Spleen (tissue), 11 donors: ENCODE measurements at regions not wholly inside any gene's neighbourhood (a gene's known extent, or its start where the extent isn't known, plus 50 kb on each side); places are given as distances from the start of the nearest gene placed in this dataset.

Experiments
- DNase-seq: peaks from one replicate; pipeline ENCODE4 v3.0.0-alpha.2; 2020
- H3K27ac ChIP-seq, 8 donors: fragments of 200-600 bp; sonication (generic) in 7 of 8; 1 replicate in 4 of 8; 2 replicates in 4 of 8; pipeline versions ENCODE4 v1.5.0 to v1.8.0; 2016 to 2021; ENCODE audit warnings: inconsistent platforms in 4 of 8, mild to moderate bottlenecking in 4 of 8, moderate library complexity in 1 of 8
- H3K27me3 ChIP-seq, 7 donors: fragments of 200-600 bp; sonication (generic) in 6 of 7; replicated peaks in 1 of 7; 1 replicate in 4 of 7; 2 replicates in 3 of 7; pipeline versions ENCODE4 v1.5.0 to v1.8.0; 2016 to 2021; ENCODE audit warnings: inconsistent platforms in 3 of 7, mild to moderate bottlenecking in 1 of 7
- H3K36me3 ChIP-seq, 6 donors: fragments of 200-600 bp; sonication (generic) in 5 of 6; 1 replicate in 4 of 6; 2 replicates in 2 of 6; pipeline versions ENCODE4 v1.5.0 to v1.8.0; 2016 to 2021; ENCODE audit warnings: inconsistent platforms in 2 of 6
- H3K4me1 ChIP-seq, 6 donors: fragments of 200-600 bp; sonication (generic) in 5 of 6; 1 replicate in 3 of 6; 2 replicates in 3 of 6; pipeline versions ENCODE4 v1.5.0 to v1.8.0; 2016 to 2021; ENCODE audit warnings: inconsistent platforms in 3 of 6
- H3K4me3 ChIP-seq, 8 donors: fragments of 200-600 bp; sonication (generic) in 7 of 8; 1 replicate in 4 of 8; 2 replicates in 4 of 8; pipeline versions ENCODE4 v1.5.0 to v1.8.0; 2016 to 2021; ENCODE audit warnings: inconsistent platforms in 4 of 8, mild to moderate bottlenecking in 4 of 8, moderate library complexity in 2 of 8
- H3K9me3 ChIP-seq, 8 donors: fragments of 200-600 bp; sonication (generic) in 7 of 8; 1 replicate in 4 of 8; 2 replicates in 4 of 8; pipeline versions ENCODE4 v1.5.0 to v1.8.0; 2016 to 2021; ENCODE audit warnings: inconsistent platforms in 4 of 8
- POLR2A ChIP-seq, 3 donors: fragments of 450-650 bp; IDR thresholded peaks; one replicate each; pipeline ENCODE4 v1.5.1; 2017; ENCODE audit warnings: antibody characterized with exemption in 3 of 3, mild to moderate bottlenecking in 1 of 3
- POLR2AphosphoS5 ChIP-seq, 3 donors: sonication (generic); formaldehyde crosslinking; IDR thresholded peaks; one replicate each; pipeline ENCODE4 v1.5.1; 2017; ENCODE audit warnings: antibody characterized with exemption in 3 of 3
- WGBS, 5 donors: extraction: QIAGEN DNeasy Blood & Tissue Kit in 3 of 5; methylation state at CpG; one replicate each; pipeline versions ENCODE4 v1.1.5 to v1.1.7; 2013 to 2018; 5-methylcytosine and 5-hydroxymethylcytosine counted together
- intact Hi-C: fragments of 100-400 bp; cut with DNase I; formaldehyde crosslinking; loops from one replicate; pipeline ENCODE4 v1.15.0; 2023; ENCODE audit warnings: low total_unique reads
- TF ChIP-seq, protein P1 (sequence below), 11 experiments: fragments of 200-600 bp in 7 of 11; fragments of 450-650 bp in 4 of 11; sonication (generic) in 4 of 11; IDR thresholded peaks in 8 of 11; conservative IDR thresholded peaks in 3 of 11; 1 replicate in 7 of 11; 2 replicates in 4 of 11; pipeline versions ENCODE4 v1.4.0 to v1.8.0; 2016 to 2021; ENCODE audit warnings: antibody characterized with exemption in 11 of 11, inconsistent platforms in 4 of 11, mild to moderate bottlenecking in 1 of 11
- donor health status: healthy with polysubstance abuse.
- donor health status: DM: no; HTN: no; CAD: no; lungs with moderate emphysema.
- donor health status: DM: no; HTN: no; CAD: no.
- donor health status: Bipolar disorder and iron deficiency.
- donor health status: healthy.
- donor health status: DM: no; HTN: no; CAD: no.
- donor health status: DM: yes; HTN: yes; CAD: no.

DNA sequence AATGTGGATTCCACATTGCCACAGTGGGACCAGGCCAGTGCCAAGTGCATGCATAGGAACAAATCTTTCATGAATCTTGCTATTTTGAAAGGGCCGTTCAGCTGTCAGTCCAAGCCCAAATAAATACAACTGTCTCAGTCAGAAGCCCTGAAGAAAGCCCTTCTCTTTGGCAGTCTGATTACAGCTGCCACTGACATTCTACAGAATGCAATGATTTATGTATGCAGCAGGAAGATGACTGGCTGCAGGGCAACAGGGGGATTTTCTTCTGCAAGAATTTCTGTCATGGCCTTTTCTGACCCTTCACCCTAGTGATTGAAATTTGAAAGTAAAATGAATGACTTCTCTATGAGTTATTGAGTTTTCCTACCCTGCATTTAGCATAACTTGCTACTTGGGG, 86.7 kb upstream of the FER start:
- Histone ChIP-seq H3K4me1 (no peaks in the 10 kb centered on the region), H3K4me3 (no peak overlapping the region), H3K27me3 (no peaks in the 10 kb centered on the region), H3K9me3 (no peaks in the 10 kb centered on the region), H3K36me3 (no peaks in the 10 kb centered on the region), H3K27ac (no peak overlapping the region)
- 43 to 86% (median 64%) methylated on average over 1 of the region's 1 CpG for WGBS, 5 donors
- TF ChIP-seq, protein P1, sequence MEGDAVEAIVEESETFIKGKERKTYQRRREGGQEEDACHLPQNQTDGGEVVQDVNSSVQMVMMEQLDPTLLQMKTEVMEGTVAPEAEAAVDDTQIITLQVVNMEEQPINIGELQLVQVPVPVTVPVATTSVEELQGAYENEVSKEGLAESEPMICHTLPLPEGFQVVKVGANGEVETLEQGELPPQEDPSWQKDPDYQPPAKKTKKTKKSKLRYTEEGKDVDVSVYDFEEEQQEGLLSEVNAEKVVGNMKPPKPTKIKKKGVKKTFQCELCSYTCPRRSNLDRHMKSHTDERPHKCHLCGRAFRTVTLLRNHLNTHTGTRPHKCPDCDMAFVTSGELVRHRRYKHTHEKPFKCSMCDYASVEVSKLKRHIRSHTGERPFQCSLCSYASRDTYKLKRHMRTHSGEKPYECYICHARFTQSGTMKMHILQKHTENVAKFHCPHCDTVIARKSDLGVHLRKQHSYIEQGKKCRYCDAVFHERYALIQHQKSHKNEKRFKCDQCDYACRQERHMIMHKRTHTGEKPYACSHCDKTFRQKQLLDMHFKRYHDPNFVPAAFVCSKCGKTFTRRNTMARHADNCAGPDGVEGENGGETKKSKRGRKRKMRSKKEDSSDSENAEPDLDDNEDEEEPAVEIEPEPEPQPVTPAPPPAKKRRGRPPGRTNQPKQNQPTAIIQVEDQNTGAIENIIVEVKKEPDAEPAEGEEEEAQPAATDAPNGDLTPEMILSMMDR (IDR thresholded peaks at IDR 0.05 in 8 of 11, conservative IDR thresholded peaks at IDR 0.05 in 3 of 11) = no peak
- TF ChIP-seq POLR2A (IDR thresholded peaks at IDR 0.05) (no peak), POLR2AphosphoS5 (IDR thresholded peaks at IDR 0.05) (no peak)
- no peak for DNase-seq
- intact Hi-C loops = no loop called here

DNA sequence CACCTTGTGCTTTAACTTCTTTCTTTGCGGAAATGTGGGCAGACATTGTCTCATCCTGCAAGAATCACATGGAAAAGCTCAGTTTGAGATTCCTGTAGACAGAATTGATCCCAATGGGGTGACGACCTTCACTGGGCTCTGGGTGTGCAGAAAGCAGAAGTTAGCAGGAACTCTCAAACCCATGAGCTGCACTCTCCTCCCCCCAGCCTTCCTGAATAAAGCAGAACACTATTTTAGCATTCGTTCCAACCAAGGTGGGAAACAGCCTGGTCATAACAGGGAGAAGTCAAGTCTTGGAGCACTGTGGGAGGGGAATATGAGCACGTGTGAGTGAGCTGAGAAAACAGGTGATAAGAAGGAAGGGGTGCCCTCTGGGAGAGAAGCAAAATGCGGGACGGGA, 87.4 kb upstream of the FER start:
- no peak for DNase-seq
- Histone ChIP-seq H3K27ac (no peak overlapping the region), H3K4me1 (no peaks in the 10 kb centered on the region), H3K9me3 (no peaks in the 10 kb centered on the region), H3K27me3 (no peaks in the 10 kb centered on the region), H3K4me3 (no peak overlapping the region), H3K36me3 (no peaks in the 10 kb centered on the region)
- intact Hi-C loops = no loop called here
- TF ChIP-seq, protein P1 (IDR thresholded peaks at IDR 0.05 in 8 of 11, conservative IDR thresholded peaks at IDR 0.05 in 3 of 11) = no peak
- TF ChIP-seq POLR2AphosphoS5 (IDR thresholded peaks at IDR 0.05) = no peak
- no peak for TF ChIP-seq POLR2A (IDR thresholded peaks at IDR 0.05)
- 50 to 62% (median 57%) methylated on average over 6 of the region's 6 CpGs for WGBS, 5 donors

GRCh38 chr5:108659531-108659930, 88.2 kb upstream of the FER start:
- DNase-seq = no peak
- intact Hi-C loops = no loop called here
- Histone ChIP-seq H3K27ac (no peak overlapping the region), H3K27me3 (no peaks in the 10 kb centered on the region), H3K9me3 (no peaks in the 10 kb centered on the region), H3K4me3 (no peak overlapping the region), H3K4me1 (no peaks in the 10 kb centered on the region), H3K36me3 (no peaks in the 10 kb centered on the region)
- TF ChIP-seq, protein P1 (IDR thresholded peaks at IDR 0.05 in 8 of 11, conservative IDR thresholded peaks at IDR 0.05 in 3 of 11) = no peak
- TF ChIP-seq POLR2A (IDR thresholded peaks at IDR 0.05) = no peak
- TF ChIP-seq POLR2AphosphoS5 (IDR thresholded peaks at IDR 0.05) = no peak
- WGBS, 5 donors = 72 to 88% (median 75%) methylated on average over 3 of the region's 3 CpGs

- no peaks in the 10 kb centered on the region for H3K27me3 ChIP-seq
- H3K27ac ChIP-seq = no peak overlapping the region
- H3K4me3 ChIP-seq = no peak overlapping the region
- H3K36me3 ChIP-seq = no peaks in the 10 kb centered on the region
- DNase-seq = no peak
- no peak for TF ChIP-seq POLR2A (IDR thresholded peaks at IDR 0.05)
- no peak for TF ChIP-seq POLR2AphosphoS5 (IDR thresholded peaks at IDR 0.05)
- TF ChIP-seq, protein P1 (IDR thresholded peaks at IDR 0.05 in 8 of 11, conservative IDR thresholded peaks at IDR 0.05 in 3 of 11) = no peak
- no peaks in the 10 kb centered on the region for H3K9me3 ChIP-seq
- no peaks in the 10 kb centered on the region for H3K4me1 ChIP-seq
- WGBS, 5 donors = 75 to 88% (median 81%) methylated on average over 5 of the region's 5 CpGs
- intact Hi-C loops = no loop called here
These were observed 91.8 kb upstream of the FER start for GRCh38 chr5:108655750-108656450.
